Neutrophil (primary cell): ENCODE measurements at regions not wholly inside any gene's neighbourhood (a gene's known extent, or its start where the extent isn't known, plus 50 kb on each side); places are given as distances from the start of the nearest gene placed in this dataset.

ENCODE experiments used
- H3K27ac ChIP-seq: fragments of 200-600 bp; sonication (generic); 2 replicates; pipeline ENCODE4 v1.5.1; 2016; ENCODE audit warnings: mild to moderate bottlenecking, moderate library complexity
- H3K27me3 ChIP-seq: fragments of 200-600 bp; sonication (generic); 2 replicates; pipeline ENCODE4 v1.6.0; 2016; ENCODE audit warnings: mild to moderate bottlenecking
- H3K36me3 ChIP-seq: fragments of 200-600 bp; sonication (generic); 2 replicates; pipeline ENCODE4 v1.5.1; 2017
- H3K4me1 ChIP-seq, 2 experiments: fragments of 200-600 bp in 1 of 2; sonication (generic) in 1 of 2; 1 replicate in 1 of 2; 2 replicates in 1 of 2; pipeline versions ENCODE4 v1.5.1 to v1.6.1; 2013 to 2016; ENCODE audit warnings: low read depth in 1 of 2, low read length in 1 of 2, mild to moderate bottlenecking in 1 of 2, moderate library complexity in 1 of 2; ENCODE audit not compliant: control insufficient read depth in 1 of 2, insufficient read depth in 1 of 2
- H3K4me3 ChIP-seq, 2 experiments: fragments of 200-600 bp in 1 of 2; sonication (generic) in 1 of 2; 1 replicate in 1 of 2; 2 replicates in 1 of 2; pipeline ENCODE4 v1.5.1; 2013 to 2016; ENCODE audit warnings: low read depth in 1 of 2, low read length in 1 of 2, mild to moderate bottlenecking in 1 of 2, moderate library complexity in 1 of 2
- H3K9me3 ChIP-seq: fragments of 200-600 bp; sonication (generic); 2 replicates; pipeline ENCODE4 v1.5.1; 2016
- TF ChIP-seq, protein P1 (sequence below): fragments of 200-600 bp; sonication (generic); IDR thresholded peaks from 2 replicates; pipeline ENCODE4 v1.5.1; 2016; ENCODE audit warnings: antibody characterized with exemption

DNA sequence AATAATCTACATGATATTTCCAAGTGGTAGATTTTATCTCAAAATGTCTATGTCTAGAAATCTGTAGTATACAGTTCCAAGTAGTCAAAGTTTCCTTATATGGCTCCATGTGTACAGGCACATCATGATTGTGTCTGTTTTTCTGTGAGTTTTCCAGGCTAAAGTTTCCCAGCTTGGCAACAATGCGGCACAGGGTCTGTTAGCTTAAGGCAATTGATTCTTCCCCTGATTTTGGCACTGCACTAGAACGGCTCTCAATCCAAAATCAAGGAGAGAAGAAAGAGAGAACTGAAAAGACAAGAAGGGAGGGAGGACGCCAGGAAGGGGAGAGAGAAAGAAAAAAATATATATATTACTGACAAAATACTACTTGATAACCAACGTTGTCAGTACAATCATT is 193.9 kb upstream of the SNX7 start:
- Histone ChIP-seq H3K36me3 (no peaks in the 10 kb centered on the region), H3K27me3 (no peaks in the 10 kb centered on the region), H3K9me3 (no peaks in the 10 kb centered on the region), H3K4me1 (no peaks in the 10 kb centered on the region), H3K4me3 (no peak overlapping the region), H3K27ac (no peak overlapping the region)
- TF ChIP-seq, protein P1, sequence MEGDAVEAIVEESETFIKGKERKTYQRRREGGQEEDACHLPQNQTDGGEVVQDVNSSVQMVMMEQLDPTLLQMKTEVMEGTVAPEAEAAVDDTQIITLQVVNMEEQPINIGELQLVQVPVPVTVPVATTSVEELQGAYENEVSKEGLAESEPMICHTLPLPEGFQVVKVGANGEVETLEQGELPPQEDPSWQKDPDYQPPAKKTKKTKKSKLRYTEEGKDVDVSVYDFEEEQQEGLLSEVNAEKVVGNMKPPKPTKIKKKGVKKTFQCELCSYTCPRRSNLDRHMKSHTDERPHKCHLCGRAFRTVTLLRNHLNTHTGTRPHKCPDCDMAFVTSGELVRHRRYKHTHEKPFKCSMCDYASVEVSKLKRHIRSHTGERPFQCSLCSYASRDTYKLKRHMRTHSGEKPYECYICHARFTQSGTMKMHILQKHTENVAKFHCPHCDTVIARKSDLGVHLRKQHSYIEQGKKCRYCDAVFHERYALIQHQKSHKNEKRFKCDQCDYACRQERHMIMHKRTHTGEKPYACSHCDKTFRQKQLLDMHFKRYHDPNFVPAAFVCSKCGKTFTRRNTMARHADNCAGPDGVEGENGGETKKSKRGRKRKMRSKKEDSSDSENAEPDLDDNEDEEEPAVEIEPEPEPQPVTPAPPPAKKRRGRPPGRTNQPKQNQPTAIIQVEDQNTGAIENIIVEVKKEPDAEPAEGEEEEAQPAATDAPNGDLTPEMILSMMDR: no peak

- H3K4me1 ChIP-seq: no peaks in the 10 kb centered on the region
- H3K9me3 ChIP-seq: no peaks in the 10 kb centered on the region
- H3K36me3 ChIP-seq: no peaks in the 10 kb centered on the region
- TF ChIP-seq, protein P1: no peak
- H3K27me3 ChIP-seq: no peaks in the 10 kb centered on the region
- H3K4me3 ChIP-seq: no peak overlapping the region
- no peak overlapping the region for H3K27ac ChIP-seq
These were observed 194.4 kb upstream of the SNX7 start for GRCh38 chr1:98467122-98467521.

DNA sequence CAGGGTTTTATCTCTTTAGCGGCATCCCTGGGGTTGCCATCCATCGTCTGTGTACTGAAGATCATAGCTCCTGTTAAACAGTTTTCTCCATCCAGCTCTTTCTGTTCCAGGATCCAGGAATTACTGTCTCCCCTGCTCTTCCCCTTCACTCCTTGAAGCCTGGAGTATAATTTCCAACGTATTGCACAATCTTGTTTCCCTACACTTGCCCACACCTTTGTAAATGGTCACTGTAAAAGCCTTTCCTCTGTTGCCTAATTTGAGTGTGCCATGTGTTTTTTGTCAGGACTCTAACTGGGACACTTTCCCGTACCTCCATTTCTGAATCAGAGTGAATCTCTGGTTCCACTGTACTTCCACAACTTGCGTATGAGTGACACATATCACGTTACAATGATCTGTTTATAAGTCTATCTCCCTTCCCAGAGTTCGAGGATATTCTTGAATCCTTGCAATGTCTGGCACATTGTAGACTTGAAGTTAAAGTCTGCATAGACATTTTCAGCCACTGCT is 199.6 kb upstream of the SNX7 start:
- Histone ChIP-seq H3K4me1 (no peaks in the 10 kb centered on the region), H3K9me3 (no peaks in the 10 kb centered on the region)

GRCh38 chr1:98460136-98460535 is 201.4 kb upstream of the SNX7 start:
- TF ChIP-seq, protein P1: no peak
- no peak overlapping the region for H3K4me3 ChIP-seq

More for the DNA sequence above, 199.6 kb upstream of the SNX7 start:
- TF ChIP-seq, protein P1: no peak
- H3K4me3 ChIP-seq: no peak overlapping the region
- H3K27me3 ChIP-seq: no peaks in the 10 kb centered on the region
- H3K36me3 ChIP-seq: no peaks in the 10 kb centered on the region
- H3K27ac ChIP-seq: no peak overlapping the region

DNA sequence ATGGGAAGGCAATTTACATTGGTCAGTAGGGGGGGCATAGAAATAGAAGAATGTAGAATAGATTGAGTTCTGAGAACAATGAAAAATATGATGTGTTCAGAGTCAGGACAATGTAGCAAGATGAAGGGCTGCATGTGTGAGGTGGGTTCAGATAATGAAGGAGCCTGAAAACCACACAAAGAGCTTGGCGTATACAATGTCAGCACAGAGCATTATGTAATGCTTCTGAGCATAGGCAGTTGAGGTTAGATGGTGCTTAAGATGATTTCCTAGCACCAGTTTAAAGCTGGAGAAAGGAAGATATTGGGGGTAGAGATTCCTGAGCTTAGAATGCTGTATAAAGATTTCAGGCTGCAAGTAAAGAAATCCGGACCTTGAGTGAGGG is 202.0 kb upstream of the SNX7 start:
- Histone ChIP-seq H3K4me3 (no peak overlapping the region), H3K27ac (no peak overlapping the region), H3K9me3 (no peaks in the 10 kb centered on the region), H3K36me3 (no peaks in the 10 kb centered on the region), H3K27me3 (no peaks in the 10 kb centered on the region), H3K4me1 (no peaks in the 10 kb centered on the region)
- TF ChIP-seq, protein P1: no peak

More at GRCh38 chr1:98460136-98460535, 201.4 kb upstream of the SNX7 start:
- no peaks in the 10 kb centered on the region for H3K36me3 ChIP-seq
- H3K27ac ChIP-seq: no peak overlapping the region
- no peaks in the 10 kb centered on the region for H3K4me1 ChIP-seq
- no peaks in the 10 kb centered on the region for H3K27me3 ChIP-seq
- H3K9me3 ChIP-seq: no peaks in the 10 kb centered on the region
